ENCODE measurements at regions not wholly inside any gene's neighbourhood (a gene's known extent, or its start where the extent isn't known, plus 50 kb on each side); places are given as distances from the start of the nearest gene placed in this dataset.

GRCh38 chr6:165753506-165753905, 90.5 kb upstream of the PDE10A start:
- TF ChIP-seq CTCF (IDR thresholded peaks at IDR 0.05; ENCODE audit: insufficient read depth, low read length) = no peak
- TF ChIP-seq POLR2AphosphoS5 (IDR thresholded peaks at IDR 0.05; ENCODE audit: low read depth) = no peak
- TF ChIP-seq REST (IDR thresholded peaks at IDR 0.05; ENCODE audit: insufficient replicate concordance, low read depth) = no peak

Data from HL-60 (cell line).